KMS-11 (cell line): ENCODE measurements at regions not wholly inside any gene's neighbourhood (a gene's known extent, or its start where the extent isn't known, plus 50 kb on each side); places are given as distances from the start of the nearest gene placed in this dataset.
"Not testable (repeated sequence)": the region's sequence is repeated elsewhere in the genome, so short reads cannot be mapped to it uniquely, and the experiment has no call there.

Source experiments
- H2AFZ ChIP-seq: fragments of 200-600 bp; sonication (generic); 2 replicates; pipeline ENCODE4 v1.6.1; 2016; ENCODE audit warnings: antibody characterized with exemption, mixed run types, low read depth
- H3K27ac ChIP-seq: fragments of 200-600 bp; sonication (generic); 2 replicates; pipeline ENCODE4 v1.6.1; 2016; ENCODE audit warnings: mild to moderate bottlenecking, mixed run types
- H3K27me3 ChIP-seq: fragments of 200-600 bp; sonication (generic); 2 replicates; pipeline ENCODE4 v1.6.1; 2017; ENCODE audit warnings: mild to moderate bottlenecking, low read depth, mixed run types, moderate library complexity; ENCODE audit not compliant: insufficient read depth
- H3K36me3 ChIP-seq: fragments of 200-600 bp; sonication (generic); 2 replicates; pipeline ENCODE4 v1.6.1; 2017; ENCODE audit warnings: mild to moderate bottlenecking, mixed run types; ENCODE audit not compliant: insufficient read depth
- H3K4me1 ChIP-seq: fragments of 200-600 bp; sonication (generic); 2 replicates; pipeline ENCODE4 v1.6.1; 2016; ENCODE audit warnings: mild to moderate bottlenecking, low read depth, mixed run types; ENCODE audit not compliant: poor library complexity, severe bottlenecking
- H3K4me2 ChIP-seq: fragments of 200-600 bp; sonication (generic); 2 replicates; pipeline ENCODE4 v1.7.0; 2016; ENCODE audit warnings: mild to moderate bottlenecking, mixed run types
- H3K4me3 ChIP-seq: fragments of 200-600 bp; sonication (generic); IDR thresholded peaks from 2 replicates; pipeline ENCODE4 v1.6.1; 2017; ENCODE audit warnings: low read depth, low read length, mixed read lengths; ENCODE audit not compliant: insufficient read depth
- H3K79me2 ChIP-seq: fragments of 200-600 bp; sonication (generic); 2 replicates; pipeline ENCODE4 v1.6.1; 2016; ENCODE audit warnings: low read depth, mixed run types; ENCODE audit not compliant: insufficient read depth
- H3K9ac ChIP-seq: fragments of 200-600 bp; sonication (generic); 2 replicates; pipeline ENCODE4 v1.6.1; 2016; ENCODE audit warnings: mild to moderate bottlenecking, mixed run types
- H4K20me1 ChIP-seq: fragments of 200-600 bp; sonication (generic); 2 replicates; pipeline ENCODE4 v1.6.1; 2016; ENCODE audit warnings: mild to moderate bottlenecking, mixed run types; ENCODE audit not compliant: insufficient read depth
- CTCF ChIP-seq: fragments of 200-600 bp; sonication (generic); conservative IDR thresholded peaks from 2 replicates; pipeline ENCODE4 v1.6.1; 2017; ENCODE audit warnings: low read depth, mild to moderate bottlenecking, antibody characterized with exemption, low read length, moderate library complexity, mixed read lengths

DNA sequence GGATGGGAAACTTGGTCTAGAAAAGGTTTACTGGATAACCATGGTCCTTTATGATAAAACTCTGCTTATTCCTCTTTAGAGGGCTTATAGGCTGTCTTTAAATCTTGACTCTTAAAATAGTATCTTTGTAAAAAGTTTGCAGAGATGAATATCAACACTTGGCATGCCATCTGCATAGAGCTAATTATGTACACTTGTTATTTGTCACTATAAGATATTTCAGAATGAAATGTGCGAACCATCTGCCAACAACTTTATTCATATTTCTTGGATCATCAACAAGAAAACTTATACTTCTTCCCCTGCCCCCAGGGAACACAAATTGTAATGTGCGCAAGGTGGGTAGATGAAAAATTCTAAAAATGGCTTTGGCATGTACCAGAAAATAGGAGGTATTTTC, 653.0 kb upstream of the CHAC2 start:
- no peak overlapping the region for H3K4me3 ChIP-seq
- no peak overlapping the region for H3K4me2 ChIP-seq
- no peaks in the 10 kb centered on the region for H3K27me3 ChIP-seq
- no peak overlapping the region for H3K9ac ChIP-seq
- H2AFZ ChIP-seq, result no peak overlapping the region
- H3K4me1 ChIP-seq, result no peaks in the 10 kb centered on the region
- no peak for TF ChIP-seq CTCF
- no peaks in the 10 kb centered on the region for H4K20me1 ChIP-seq
- no peaks in the 10 kb centered on the region for H3K79me2 ChIP-seq
- H3K27ac ChIP-seq, result no peak overlapping the region
- no peaks in the 10 kb centered on the region; the same call in 1 of the 2 replicates for H3K36me3 ChIP-seq

GRCh38 chr2:53112408-53112807, 655.2 kb upstream of the CHAC2 start:
- H3K36me3 ChIP-seq, H3K79me2 ChIP-seq, H3K27ac ChIP-seq, H3K4me2 ChIP-seq, H2AFZ ChIP-seq, H3K4me1 ChIP-seq, H3K9ac ChIP-seq, H4K20me1 ChIP-seq, H3K4me3 ChIP-seq, H3K27me3 ChIP-seq: not testable (repeated sequence)

GRCh38 chr2:53111406-53111805, 656.2 kb upstream of the CHAC2 start:
- Histone ChIP-seq H3K9ac (no peak overlapping the region), H3K36me3 (no peaks in the 10 kb centered on the region), H3K4me3 (no peak overlapping the region), H3K27me3 (no peaks in the 10 kb centered on the region), H3K4me2 (no peak overlapping the region), H3K4me1 (no peaks in the 10 kb centered on the region), H3K27ac (no peak overlapping the region), H4K20me1 (no peaks in the 10 kb centered on the region), H2AFZ (no peak overlapping the region), H3K79me2 (no peaks in the 10 kb centered on the region)
- no peak for TF ChIP-seq CTCF

GRCh38 chr2:53111004-53111403, 656.6 kb upstream of the CHAC2 start:
- Histone ChIP-seq H3K4me3 (no peak overlapping the region), H3K4me2 (no peak overlapping the region)
- TF ChIP-seq CTCF, result no peak

DNA sequence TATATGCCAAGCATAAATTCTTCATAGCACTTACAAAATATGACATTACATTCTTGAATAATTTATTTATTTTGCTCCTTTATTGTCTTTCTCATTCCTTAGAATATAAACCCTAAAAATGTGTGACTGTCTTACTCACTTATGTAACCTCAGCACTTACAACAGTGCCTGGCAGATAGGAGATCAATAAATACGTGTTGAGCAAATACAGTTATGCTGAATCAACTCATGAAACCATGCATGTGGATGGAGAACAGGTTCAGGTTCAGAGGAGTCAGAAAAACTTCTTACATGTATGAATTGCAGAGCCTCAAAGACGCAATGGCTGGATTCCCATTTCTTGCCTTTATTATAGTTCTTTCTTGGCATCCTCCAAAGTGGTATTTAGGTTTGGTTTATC, 659.4 kb upstream of the CHAC2 start:
- no peak overlapping the region for H3K9ac ChIP-seq
- H3K4me2 ChIP-seq, result no peak overlapping the region
- no peak for TF ChIP-seq CTCF
- H3K4me3 ChIP-seq, result no peak overlapping the region
- no peaks in the 10 kb centered on the region for H3K36me3 ChIP-seq
- H3K79me2 ChIP-seq, result no peaks in the 10 kb centered on the region
- H2AFZ ChIP-seq, result no peak overlapping the region
- no peaks in the 10 kb centered on the region for H3K4me1 ChIP-seq
- H3K27ac ChIP-seq, result no peak overlapping the region
- no peaks in the 10 kb centered on the region for H3K27me3 ChIP-seq
- H4K20me1 ChIP-seq, result no peaks in the 10 kb centered on the region

More at GRCh38 chr2:53111004-53111403, 656.6 kb upstream of the CHAC2 start:
- Histone ChIP-seq H4K20me1 (no peaks in the 10 kb centered on the region), H3K9ac (no peak overlapping the region), H3K4me1 (no peaks in the 10 kb centered on the region), H3K27ac (no peak overlapping the region), H3K36me3 (no peaks in the 10 kb centered on the region), H3K79me2 (no peaks in the 10 kb centered on the region), H2AFZ (no peak overlapping the region), H3K27me3 (no peaks in the 10 kb centered on the region)
